NCI-H2227 (cell line): ENCODE measurements at regions not wholly inside any gene's neighbourhood (a gene's known extent, or its start where the extent isn't known, plus 50 kb on each side); places are given as distances from the start of the nearest gene placed in this dataset.
A peak's percentile ranks its signal among the peaks of the same experiment; 100 is the strongest.

Experiments used
- DNase-seq: peaks from one replicate; lab custom pipeline; 2025; ENCODE audit not compliant: unreplicated experiment; lab: John Stamatoyannopoulos, UW

- peak; percentile 6 for DNase-seq
Measured at GRCh38 chr7:20267482-20267881, 50.3 kb upstream of the MACC1 start.

- no peak for DNase-seq
Measured at GRCh38 chr7:20268824-20269223, 51.6 kb upstream of the MACC1 start.

- DNase-seq = no peak
Measured at GRCh38 chr7:20269726-20270125, 52.5 kb upstream of the MACC1 start.

GRCh38 chr7:20270371-20270770 lies 53.2 kb upstream of the MACC1 start:
- DNase-seq = no peak

- DNase-seq = no peak
Measured at GRCh38 chr7:20270867-20271266, 53.7 kb upstream of the MACC1 start.

- DNase-seq = no peak
Measured at GRCh38 chr7:20275637-20276036, 55.1 kb upstream of the ITGB8 start.

- no peak for DNase-seq
Measured at GRCh38 chr7:20276705-20277472, 53.8 kb upstream of the ITGB8 start.

- DNase-seq = no peak
Measured at GRCh38 chr7:20279979-20280378, 50.7 kb upstream of the ITGB8 start.

- DNase-seq = peak; percentile 6
Measured at GRCh38 chr7:20280475-20281351, 50.0 kb upstream of the ITGB8 start.
